GM23338 (cell line): ENCODE measurements at regions not wholly inside any gene's neighbourhood (a gene's known extent, or its start where the extent isn't known, plus 50 kb on each side); places are given as distances from the start of the nearest gene placed in this dataset.

Experiments
- CTCF ChIP-seq, 2 experiments: fragments of 200-600 bp in 1 of 2; sonication (generic) in 1 of 2; conservative IDR thresholded peaks; 2 replicates each; pipeline versions ENCODE4 v1.5.1 to v1.6.1; 2016 to 2017; ENCODE audit warnings: antibody characterized with exemption in 2 of 2, low read depth in 2 of 2, mild to moderate bottlenecking in 2 of 2, moderate library complexity in 1 of 2
- EZH2 ChIP-seq: fragments of 200-600 bp; sonication (generic); IDR thresholded peaks from one replicate; pipeline ENCODE4 v1.8.0; 2017; ENCODE audit warnings: antibody characterized with exemption, mild to moderate bottlenecking, low read depth; ENCODE audit not compliant: unreplicated experiment
- EZH2phosphoT487 ChIP-seq: fragments of 200-600 bp; sonication (generic); IDR thresholded peaks from one replicate; pipeline ENCODE4 v1.8.1; 2018; ENCODE audit warnings: antibody characterized with exemption; ENCODE audit not compliant: unreplicated experiment
- POLR2AphosphoS5 ChIP-seq: IDR thresholded peaks from 2 replicates; pipeline ENCODE4 v1.6.1; 2016; ENCODE audit warnings: antibody characterized with exemption, low read depth
- REST ChIP-seq: IDR thresholded peaks from one replicate; pipeline ENCODE4 v1.6.1; 2018; ENCODE audit warnings: antibody characterized with exemption; ENCODE audit not compliant: unreplicated experiment

DNA sequence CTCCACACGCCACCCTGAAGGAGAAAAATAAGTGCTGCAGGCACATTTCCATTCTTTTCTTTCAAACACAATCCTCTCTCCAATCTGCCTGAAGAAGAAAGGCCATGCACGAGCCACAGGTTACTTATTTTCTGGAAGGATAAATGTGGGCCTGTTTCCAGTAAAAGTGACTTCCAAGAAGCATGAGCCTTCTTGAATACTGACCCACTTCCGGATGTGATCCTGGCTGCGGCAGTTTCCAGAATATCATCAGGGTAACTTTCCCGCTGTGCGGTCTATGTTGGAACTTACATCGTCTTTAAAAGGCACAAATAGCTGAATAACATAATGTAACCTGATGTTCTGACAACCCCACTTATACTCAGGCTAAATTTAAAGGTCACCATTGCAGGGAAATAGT lies 66.3 kb upstream of the TAPT1 start:
- TF ChIP-seq CTCF (conservative IDR thresholded peaks at IDR 0.05; ENCODE audit: low read depth in 2 of 2), result no peak
- TF ChIP-seq EZH2, result no peak
- TF ChIP-seq EZH2phosphoT487, result no peak
- TF ChIP-seq REST, result no peak
- TF ChIP-seq POLR2AphosphoS5, result no peak
